IMR-90 (cell line): ENCODE measurements at regions not wholly inside any gene's neighbourhood (a gene's known extent, or its start where the extent isn't known, plus 50 kb on each side); places are given as distances from the start of the nearest gene placed in this dataset.

Source experiments
- ATAC-seq: fragments of 200-7000 bp; cut with Tn5 transposase; 2 replicates; pipeline ENCODE4 v1.9.1; 2020; ENCODE audit warnings: low read depth, mild to moderate bottlenecking, moderate library complexity
- BruUV-seq: library from RNA; stranded (reverse); fragments of 400-500 nt; replicated peaks from 2 replicates; lab custom pipeline; 2021; lab: Mats Ljungman, UMichigan
- CTCF ChIA-PET: fragments of 300-600 bp; formaldehyde crosslinking; extraction: SDS; loops from one replicate; lab custom pipeline; 2021; ENCODE audit warnings: antibody characterized with exemption; lab: Yijun Ruan, JAX
- POLR2A ChIA-PET: fragments of 300-600 bp; sonication (Branson Sonifier 250); formaldehyde crosslinking; loops from one replicate; lab custom pipeline; 2022; ENCODE audit warnings: antibody characterized with exemption; ENCODE audit not compliant: unreplicated experiment; lab: Charles Lee
- DNase-seq: peaks from one replicate; pipeline ENCODE4 v3.0.0; 2013
- H2AFZ ChIP-seq: replicated peaks from 2 replicates; pipeline ENCODE3; 2013; ENCODE audit warnings: low read length, mild to moderate bottlenecking; ENCODE audit not compliant: poor library complexity
- H2AK5ac ChIP-seq: 2 replicates; pipeline ENCODE4 v1.6.1; 2013; ENCODE audit warnings: low read depth, low read length, inconsistent platforms
- H2AK9ac ChIP-seq: replicated peaks from 2 replicates; pipeline ENCODE3; 2013; ENCODE audit warnings: mild to moderate bottlenecking, low read depth, low read length, moderate library complexity; ENCODE audit not compliant: poor library complexity
- H2BK120ac ChIP-seq: 2 replicates; pipeline ENCODE4 v1.6.1; 2013; ENCODE audit warnings: low read depth, low read length, inconsistent platforms
- H2BK15ac ChIP-seq: 3 replicates; pipeline ENCODE4 v1.6.1; 2013; ENCODE audit warnings: low read depth, low read length, inconsistent platforms
- H2BK20ac ChIP-seq: 2 replicates; pipeline ENCODE4 v1.6.1; 2013; ENCODE audit warnings: low read depth, mild to moderate bottlenecking, inconsistent platforms, low read length, moderate library complexity
- H2BK5ac ChIP-seq: 2 replicates; pipeline ENCODE4 v1.6.1; 2013; ENCODE audit warnings: mild to moderate bottlenecking, low read depth, low read length, inconsistent platforms; ENCODE audit not compliant: poor library complexity, severe bottlenecking
- H3K14ac ChIP-seq: replicated peaks from 2 replicates; pipeline ENCODE4 v1.6.1; 2013; ENCODE audit warnings: low read depth, low read length, inconsistent platforms
- H3K18ac ChIP-seq: 2 replicates; pipeline ENCODE4 v1.6.1; 2013; ENCODE audit warnings: low read depth, low read length, control low read depth
- H3K23ac ChIP-seq: 2 replicates; pipeline ENCODE4 v1.6.1; 2013; ENCODE audit warnings: low read depth, low read length, inconsistent platforms
- H3K27ac ChIP-seq: 2 replicates; pipeline ENCODE4 v1.5.1; 2013; ENCODE audit warnings: mild to moderate bottlenecking, control low read depth, low read length; ENCODE audit not compliant: insufficient read depth
- H3K27me3 ChIP-seq: 2 replicates; pipeline ENCODE4 v1.6.1; 2013; ENCODE audit warnings: low read length; ENCODE audit not compliant: control insufficient read depth, insufficient read depth
- H3K36me3 ChIP-seq: 2 replicates; pipeline ENCODE4 v1.6.1; 2013; ENCODE audit warnings: low read length, mixed read lengths; ENCODE audit not compliant: control insufficient read depth, insufficient read depth
- H3K4ac ChIP-seq: 2 replicates; pipeline ENCODE4 v1.6.1; 2013; ENCODE audit warnings: low read depth, low read length, inconsistent platforms
- H3K4me1 ChIP-seq: 2 replicates; pipeline ENCODE4 v1.6.1; 2013; ENCODE audit warnings: low read length, mixed read lengths; ENCODE audit not compliant: control insufficient read depth, insufficient read depth
- H3K4me2 ChIP-seq: 2 replicates; pipeline ENCODE4 v1.6.1; 2013; ENCODE audit warnings: low read depth, mild to moderate bottlenecking, control low read depth, low read length, moderate library complexity
- H3K4me3 ChIP-seq: 2 replicates; pipeline ENCODE4 v1.5.1; 2013; ENCODE audit warnings: low read depth, mild to moderate bottlenecking, control low read depth, low read length, moderate library complexity; ENCODE audit not compliant: insufficient read depth
- H3K56ac ChIP-seq: 2 replicates; pipeline ENCODE4 v1.6.1; 2013; ENCODE audit warnings: low read length, inconsistent platforms; ENCODE audit not compliant: insufficient read depth; ENCODE audit errors: extremely low read depth
- H3K79me1 ChIP-seq, 2 experiments: 2 replicates each; pipeline ENCODE4 v1.6.1; 2013; ENCODE audit warnings: low read length in 2 of 2, inconsistent platforms in 1 of 2, low read depth in 1 of 2
- H3K9ac ChIP-seq: 2 replicates; pipeline ENCODE4 v1.6.1; 2013; ENCODE audit warnings: low read depth, low read length, control low read depth
- H3K9me1 ChIP-seq: 2 replicates; pipeline ENCODE4 v1.6.1; 2013; ENCODE audit warnings: low read length, inconsistent platforms; ENCODE audit not compliant: insufficient read depth
- H3K9me3 ChIP-seq: 2 replicates; pipeline ENCODE4 v1.6.1; 2013; ENCODE audit warnings: low read length; ENCODE audit not compliant: control insufficient read depth, insufficient read depth
- H4K20me1 ChIP-seq: 2 replicates; pipeline ENCODE4 v1.6.1; 2013; ENCODE audit warnings: low read length, inconsistent platforms; ENCODE audit not compliant: insufficient read depth
- H4K5ac ChIP-seq: 2 replicates; pipeline ENCODE4 v1.6.1; 2013; ENCODE audit warnings: mild to moderate bottlenecking, low read depth, low read length, control low read depth
- H4K8ac ChIP-seq, 2 experiments: 2 replicates each; pipeline ENCODE4 v1.6.1; 2013; ENCODE audit warnings: low read depth in 2 of 2, low read length in 2 of 2, control low read depth in 1 of 2, inconsistent platforms in 1 of 2
- H4K91ac ChIP-seq: 2 replicates; pipeline ENCODE4 v1.6.1; 2013; ENCODE audit warnings: low read depth, low read length, inconsistent platforms; ENCODE audit not compliant: insufficient read depth
- BHLHE40 ChIP-seq: fragments of 150-350 bp; IDR thresholded peaks from 2 replicates; pipeline ENCODE4 v1.6.1; 2016; ENCODE audit warnings: mild to moderate bottlenecking, low read depth, low read length
- CEBPB ChIP-seq: IDR thresholded peaks from 2 replicates; pipeline ENCODE4 v1.6.1; 2012; ENCODE audit warnings: low read depth, low read length, improper control_type of control experiment
- CHD1 ChIP-seq: IDR thresholded peaks from 2 replicates; pipeline ENCODE4 v1.6.1; 2012; ENCODE audit warnings: low read depth, low read length, improper control_type of control experiment
- CTCF ChIP-seq: conservative IDR thresholded peaks from 2 replicates; pipeline ENCODE4 v1.5.1; 2012; ENCODE audit warnings: mild to moderate bottlenecking, low read depth, low read length, improper control_type of control experiment
- ELK1 ChIP-seq: fragments of 150-350 bp; IDR thresholded peaks from 2 replicates; pipeline ENCODE4 v1.6.1; 2016; ENCODE audit warnings: low read depth, mild to moderate bottlenecking, low read length, moderate library complexity, borderline replicate concordance
- FOS ChIP-seq: fragments of 150-350 bp; IDR thresholded peaks from 2 replicates; pipeline ENCODE4 v1.6.1; 2016; ENCODE audit warnings: low read depth, low read length
- MAFK ChIP-seq: IDR thresholded peaks from 2 replicates; pipeline ENCODE4 v1.6.1; 2012; ENCODE audit warnings: low read depth, low read length, improper control_type of control experiment
- MAZ ChIP-seq: IDR thresholded peaks from 2 replicates; pipeline ENCODE4 v1.6.1; 2012; ENCODE audit warnings: low read depth, mild to moderate bottlenecking, low read length, improper control_type of control experiment, moderate library complexity, borderline replicate concordance
- MXI1 ChIP-seq: IDR thresholded peaks from 2 replicates; pipeline ENCODE4 v1.6.1; 2012; ENCODE audit warnings: low read depth, mild to moderate bottlenecking, low read length, moderate library complexity, borderline replicate concordance
- NFE2L2 ChIP-seq: fragments of 150-350 bp; IDR thresholded peaks from 2 replicates; pipeline ENCODE4 v1.6.1; 2016; ENCODE audit warnings: low read depth, mild to moderate bottlenecking, low read length
- POLR2A ChIP-seq: IDR thresholded peaks from 2 replicates; pipeline ENCODE4 v1.6.1; 2012; ENCODE audit warnings: mild to moderate bottlenecking, low read depth, low read length
- RAD21 ChIP-seq: IDR thresholded peaks from 2 replicates; pipeline ENCODE4 v1.6.1; 2012; ENCODE audit warnings: low read length, improper control_type of control experiment
- RCOR1 ChIP-seq: IDR thresholded peaks from 2 replicates; pipeline ENCODE4 v1.6.1; 2012; ENCODE audit warnings: mild to moderate bottlenecking, low read length, improper control_type of control experiment; ENCODE audit not compliant: insufficient replicate concordance
- RFX5 ChIP-seq: IDR thresholded peaks from 2 replicates; pipeline ENCODE4 v1.8.0; 2012; ENCODE audit warnings: low read depth, mild to moderate bottlenecking, low read length, moderate library complexity
- SMC3 ChIP-seq: fragments of 150-350 bp; IDR thresholded peaks from 2 replicates; pipeline ENCODE4 v1.6.1; 2016; ENCODE audit warnings: low read depth, mild to moderate bottlenecking, antibody characterized with exemption, low read length, moderate library complexity
- USF2 ChIP-seq: fragments of 150-350 bp; IDR thresholded peaks from 2 replicates; pipeline ENCODE4 v1.6.1; 2017; ENCODE audit warnings: mild to moderate bottlenecking, antibody characterized with exemption, low read length, low read depth
- WGBS, 2 experiments: methylation state at CpG; one replicate each; pipeline versions ENCODE4 v1.1.5 to v1.1.7; 2013; ENCODE audit warnings: missing lambda C conversion rate in 2 of 2; ENCODE audit not compliant: insufficient read length in 1 of 2; ENCODE audit errors: extremely low coverage in 2 of 2; 5-methylcytosine and 5-hydroxymethylcytosine counted together
- dilution Hi-C: fragments of 300-500 bp; cut with HindIII; formaldehyde crosslinking; loops from one replicate; pipeline ENCODE4 v1.14.3; 2018; ENCODE audit warnings: low sequenced_read_pairs; ENCODE audit not compliant: unreplicated experiment
- in situ Hi-C: fragments of 300-500 bp; cut with MboI; formaldehyde crosslinking; loops from 3 replicates; pipeline ENCODE4 v1.14.3; 2019; ENCODE audit warnings: low sequenced_read_pairs, inconsistent platforms, mixed read lengths
- intact Hi-C: fragments of 100-400 bp; cut with micrococcal nuclease; formaldehyde crosslinking; loops from 2 replicates; pipeline ENCODE4 v1.10.0; 2022

GRCh38 chr4:174135530-174135929 lies 147.9 kb downstream of the FBXO8 start:
- Histone ChIP-seq H2BK5ac (no peak overlapping the region), H2AFZ (no peak overlapping the region), H4K8ac (no peak overlapping the region), H3K9ac (no peak overlapping the region), H3K4me2 (peak overlapping the region; percentile 82; the same call in 1 of the 2 replicates), H2BK15ac (no peak overlapping the region), H2AK5ac (no peak overlapping the region), H3K23ac (no peak overlapping the region), H3K14ac (no peak overlapping the region), H3K4ac (no peak overlapping the region), H3K56ac (no peak overlapping the region), H3K9me1 (no peaks in the 10 kb centered on the region), H3K4me3 (no peak overlapping the region), H3K18ac (no peak overlapping the region), H2BK20ac (no peak overlapping the region), H3K27ac (no peak overlapping the region), H2BK120ac (no peak overlapping the region), H4K5ac (no peak overlapping the region), H3K36me3 (no peaks in the 10 kb centered on the region), H4K91ac (no peak overlapping the region), H3K79me1 (no peaks in the 10 kb centered on the region), H2AK9ac (no peak overlapping the region), H3K4me1 (no peaks in the 10 kb centered on the region), H3K9me3 (no peaks in the 10 kb centered on the region), H3K27me3 (no peaks in the 10 kb centered on the region), H4K20me1 (no peaks in the 10 kb centered on the region)
- ChIA-PET CTCF (no interaction called here), POLR2A (no interaction called here)
- DNase-seq = no peak
- TF ChIP-seq RCOR1 (no peak), RFX5 (no peak), USF2 (no peak), BHLHE40 (no peak), CTCF (no peak), CHD1 (no peak), CEBPB (no peak), SMC3 (no peak), NFE2L2 (no peak), POLR2A (no peak), FOS (no peak), RAD21 (no peak), MAZ (no peak), MXI1 (no peak), MAFK (no peak), ELK1 (no peak)
- ATAC-seq = no peak
- dilution Hi-C loops = no loop called here
- no TSS peak for BruUV-seq
- intact Hi-C loops = no loop called here
- WGBS, 2 experiments = no CpG with 5 or more reads among the region's 1 CpG
- in situ Hi-C loops = no loop called here
